Spleen (tissue), 11 donors: ENCODE measurements at regions not wholly inside any gene's neighbourhood (a gene's known extent, or its start where the extent isn't known, plus 50 kb on each side); places are given as distances from the start of the nearest gene placed in this dataset.

Source experiments
- DNase-seq: peaks from one replicate; pipeline ENCODE4 v3.0.0-alpha.2; 2020
- H3K27ac ChIP-seq, 8 donors: fragments of 200-600 bp; sonication (generic) in 7 of 8; 1 replicate in 4 of 8; 2 replicates in 4 of 8; pipeline versions ENCODE4 v1.5.0 to v1.8.0; 2016 to 2021; ENCODE audit warnings: inconsistent platforms in 4 of 8, mild to moderate bottlenecking in 4 of 8, moderate library complexity in 1 of 8
- H3K27me3 ChIP-seq, 7 donors: fragments of 200-600 bp; sonication (generic) in 6 of 7; replicated peaks in 1 of 7; 1 replicate in 4 of 7; 2 replicates in 3 of 7; pipeline versions ENCODE4 v1.5.0 to v1.8.0; 2016 to 2021; ENCODE audit warnings: inconsistent platforms in 3 of 7, mild to moderate bottlenecking in 1 of 7
- H3K36me3 ChIP-seq, 6 donors: fragments of 200-600 bp; sonication (generic) in 5 of 6; 1 replicate in 4 of 6; 2 replicates in 2 of 6; pipeline versions ENCODE4 v1.5.0 to v1.8.0; 2016 to 2021; ENCODE audit warnings: inconsistent platforms in 2 of 6
- H3K4me1 ChIP-seq, 6 donors: fragments of 200-600 bp; sonication (generic) in 5 of 6; 1 replicate in 3 of 6; 2 replicates in 3 of 6; pipeline versions ENCODE4 v1.5.0 to v1.8.0; 2016 to 2021; ENCODE audit warnings: inconsistent platforms in 3 of 6
- H3K4me3 ChIP-seq, 8 donors: fragments of 200-600 bp; sonication (generic) in 7 of 8; 1 replicate in 4 of 8; 2 replicates in 4 of 8; pipeline versions ENCODE4 v1.5.0 to v1.8.0; 2016 to 2021; ENCODE audit warnings: inconsistent platforms in 4 of 8, mild to moderate bottlenecking in 4 of 8, moderate library complexity in 2 of 8
- H3K9me3 ChIP-seq, 8 donors: fragments of 200-600 bp; sonication (generic) in 7 of 8; 1 replicate in 4 of 8; 2 replicates in 4 of 8; pipeline versions ENCODE4 v1.5.0 to v1.8.0; 2016 to 2021; ENCODE audit warnings: inconsistent platforms in 4 of 8
- POLR2A ChIP-seq, 3 donors: fragments of 450-650 bp; IDR thresholded peaks; one replicate each; pipeline ENCODE4 v1.5.1; 2017; ENCODE audit warnings: antibody characterized with exemption in 3 of 3, mild to moderate bottlenecking in 1 of 3
- POLR2AphosphoS5 ChIP-seq, 3 donors: sonication (generic); formaldehyde crosslinking; IDR thresholded peaks; one replicate each; pipeline ENCODE4 v1.5.1; 2017; ENCODE audit warnings: antibody characterized with exemption in 3 of 3
- WGBS, 5 donors: extraction: QIAGEN DNeasy Blood & Tissue Kit in 3 of 5; methylation state at CpG; one replicate each; pipeline versions ENCODE4 v1.1.5 to v1.1.7; 2013 to 2018; 5-methylcytosine and 5-hydroxymethylcytosine counted together
- intact Hi-C: fragments of 100-400 bp; cut with DNase I; formaldehyde crosslinking; loops from one replicate; pipeline ENCODE4 v1.15.0; 2023; ENCODE audit warnings: low total_unique reads
- TF ChIP-seq, protein P1 (sequence below), 11 experiments: fragments of 200-600 bp in 7 of 11; fragments of 450-650 bp in 4 of 11; sonication (generic) in 4 of 11; IDR thresholded peaks in 8 of 11; conservative IDR thresholded peaks in 3 of 11; 1 replicate in 7 of 11; 2 replicates in 4 of 11; pipeline versions ENCODE4 v1.4.0 to v1.8.0; 2016 to 2021; ENCODE audit warnings: antibody characterized with exemption in 11 of 11, inconsistent platforms in 4 of 11, mild to moderate bottlenecking in 1 of 11
- donor health status: healthy with polysubstance abuse.
- donor health status: DM: no; HTN: no; CAD: no; lungs with moderate emphysema.
- donor health status: DM: no; HTN: no; CAD: no.
- donor health status: Bipolar disorder and iron deficiency.
- donor health status: healthy.
- donor health status: DM: no; HTN: no; CAD: no.
- donor health status: DM: yes; HTN: yes; CAD: no.

DNA sequence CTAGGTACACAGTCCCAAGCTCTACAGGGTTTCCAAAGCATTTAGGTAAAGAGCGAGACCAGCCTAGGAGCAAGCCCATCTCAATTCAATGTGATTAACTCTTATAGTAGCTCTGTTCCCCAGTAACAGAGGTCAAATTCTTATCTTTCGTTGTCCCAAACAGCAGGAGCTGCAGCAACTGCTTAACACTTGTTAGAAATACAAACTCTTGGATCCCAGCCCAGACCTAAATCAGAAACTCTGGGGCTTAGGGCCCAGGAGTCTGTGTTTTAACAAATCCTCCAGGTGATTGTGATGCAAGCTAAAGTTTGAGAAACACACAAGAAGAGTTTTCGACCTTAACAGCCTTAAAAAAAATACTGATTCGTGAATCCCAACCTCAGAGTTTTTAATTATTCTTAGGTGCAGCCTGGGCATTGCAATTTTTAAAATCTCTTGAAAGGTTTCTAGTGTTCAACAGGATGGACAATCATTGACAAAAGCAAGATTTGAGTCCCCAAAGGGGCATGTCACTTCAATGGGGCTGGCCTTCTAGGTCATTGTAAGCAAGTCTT is 127.4 kb upstream of the HCRTR2 start:
- Histone ChIP-seq H3K4me1 (peaks cover 0 to 3% (median 0%) of the 10 kb centered on the region in 6 donors), H3K4me3 (no peak overlapping the region), H3K27ac (no peak overlapping the region), H3K36me3 (no peaks in the 10 kb centered on the region), H3K9me3 (no peaks in the 10 kb centered on the region), H3K27me3 (no peaks in the 10 kb centered on the region)
- DNase-seq, result no peak
- WGBS, 5 donors, result 43 to 60% (median 50%) methylated on average over 4 of the region's 4 CpGs
- TF ChIP-seq, protein P1, sequence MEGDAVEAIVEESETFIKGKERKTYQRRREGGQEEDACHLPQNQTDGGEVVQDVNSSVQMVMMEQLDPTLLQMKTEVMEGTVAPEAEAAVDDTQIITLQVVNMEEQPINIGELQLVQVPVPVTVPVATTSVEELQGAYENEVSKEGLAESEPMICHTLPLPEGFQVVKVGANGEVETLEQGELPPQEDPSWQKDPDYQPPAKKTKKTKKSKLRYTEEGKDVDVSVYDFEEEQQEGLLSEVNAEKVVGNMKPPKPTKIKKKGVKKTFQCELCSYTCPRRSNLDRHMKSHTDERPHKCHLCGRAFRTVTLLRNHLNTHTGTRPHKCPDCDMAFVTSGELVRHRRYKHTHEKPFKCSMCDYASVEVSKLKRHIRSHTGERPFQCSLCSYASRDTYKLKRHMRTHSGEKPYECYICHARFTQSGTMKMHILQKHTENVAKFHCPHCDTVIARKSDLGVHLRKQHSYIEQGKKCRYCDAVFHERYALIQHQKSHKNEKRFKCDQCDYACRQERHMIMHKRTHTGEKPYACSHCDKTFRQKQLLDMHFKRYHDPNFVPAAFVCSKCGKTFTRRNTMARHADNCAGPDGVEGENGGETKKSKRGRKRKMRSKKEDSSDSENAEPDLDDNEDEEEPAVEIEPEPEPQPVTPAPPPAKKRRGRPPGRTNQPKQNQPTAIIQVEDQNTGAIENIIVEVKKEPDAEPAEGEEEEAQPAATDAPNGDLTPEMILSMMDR (IDR thresholded peaks at IDR 0.05 in 8 of 11, conservative IDR thresholded peaks at IDR 0.05 in 3 of 11), result no peak
- TF ChIP-seq POLR2A (IDR thresholded peaks at IDR 0.05) (no peak), POLR2AphosphoS5 (IDR thresholded peaks at IDR 0.05) (no peak)
- intact Hi-C loops, result no loop called here

DNA sequence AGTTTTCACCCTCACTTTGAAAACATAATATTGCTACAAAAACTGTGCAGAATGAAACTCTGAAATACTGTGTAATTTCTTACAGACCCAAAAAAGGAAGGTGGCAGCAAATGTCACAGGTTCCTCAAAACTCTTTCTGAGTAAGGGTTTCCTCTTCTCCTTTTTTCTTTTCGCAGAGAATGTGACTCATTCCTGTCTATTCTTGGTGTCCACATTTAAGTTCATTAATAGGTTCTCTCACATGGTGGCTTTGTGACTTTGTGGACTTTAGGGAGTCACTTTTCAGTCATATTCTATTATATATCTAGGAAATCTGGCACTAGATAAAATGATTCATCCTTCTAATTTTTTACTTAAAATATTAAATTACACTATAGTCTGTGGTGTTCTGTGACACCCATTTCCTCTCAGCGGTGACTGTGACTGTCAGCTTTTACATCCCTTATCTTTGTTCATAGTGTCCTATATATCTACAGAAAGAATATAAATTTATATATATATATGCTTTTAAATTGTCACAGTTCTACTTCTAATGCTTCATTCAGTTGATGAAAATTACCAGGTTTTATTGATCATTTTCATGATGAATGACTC is 126.8 kb upstream of the HCRTR2 start:
- peaks cover 0 to 3% (median 0%) of the 10 kb centered on the region in 6 donors for H3K4me1 ChIP-seq
- H3K36me3 ChIP-seq, result no peaks in the 10 kb centered on the region
- WGBS, 5 donors, result 16 to 28% (median 18%) methylated on average over 2 of the region's 2 CpGs
- H3K27ac ChIP-seq, result no peak overlapping the region
- H3K4me3 ChIP-seq, result no peak overlapping the region
- no peaks in the 10 kb centered on the region for H3K27me3 ChIP-seq
- no peak for DNase-seq
- intact Hi-C loops, result no loop called here
- TF ChIP-seq POLR2A (IDR thresholded peaks at IDR 0.05) (no peak), POLR2AphosphoS5 (IDR thresholded peaks at IDR 0.05) (no peak)
- TF ChIP-seq, protein P1 (IDR thresholded peaks at IDR 0.05 in 8 of 11, conservative IDR thresholded peaks at IDR 0.05 in 3 of 11), result no peak
- no peaks in the 10 kb centered on the region for H3K9me3 ChIP-seq

DNA sequence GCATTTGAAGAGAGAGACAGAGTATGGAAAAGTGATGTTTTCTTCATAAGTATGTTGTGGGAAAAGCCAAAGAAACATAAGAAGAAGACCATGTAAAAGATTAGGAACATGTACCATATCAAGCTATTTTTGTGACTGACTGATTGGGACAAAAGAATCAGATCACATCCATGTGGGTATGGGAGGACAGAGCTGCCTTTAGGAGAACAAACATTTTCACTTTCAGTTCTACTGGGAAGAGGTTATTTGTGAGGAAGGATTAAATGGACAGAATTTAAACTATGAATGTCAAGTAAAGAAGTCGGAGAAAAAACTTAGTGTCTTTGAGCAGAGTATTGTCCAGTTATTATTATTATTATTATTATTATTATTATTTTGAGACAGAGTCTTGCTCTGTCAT is 124.4 kb upstream of the HCRTR2 start:
- 79 to 85% (median 80%) methylated on average over 1 of the region's 1 CpG for WGBS, 5 donors
- Histone ChIP-seq H3K9me3 (no peaks in the 10 kb centered on the region), H3K27me3 (no peaks in the 10 kb centered on the region), H3K4me1 (peaks cover 0 to 3% (median 0%) of the 10 kb centered on the region in 6 donors), H3K27ac (no peak overlapping the region), H3K4me3 (no peak overlapping the region), H3K36me3 (no peaks in the 10 kb centered on the region)
- no peak for DNase-seq
- TF ChIP-seq, protein P1 (IDR thresholded peaks at IDR 0.05 in 8 of 11, conservative IDR thresholded peaks at IDR 0.05 in 3 of 11), result no peak
- TF ChIP-seq POLR2AphosphoS5 (IDR thresholded peaks at IDR 0.05) (no peak), POLR2A (IDR thresholded peaks at IDR 0.05) (no peak)
- intact Hi-C loops, result no loop called here

DNA sequence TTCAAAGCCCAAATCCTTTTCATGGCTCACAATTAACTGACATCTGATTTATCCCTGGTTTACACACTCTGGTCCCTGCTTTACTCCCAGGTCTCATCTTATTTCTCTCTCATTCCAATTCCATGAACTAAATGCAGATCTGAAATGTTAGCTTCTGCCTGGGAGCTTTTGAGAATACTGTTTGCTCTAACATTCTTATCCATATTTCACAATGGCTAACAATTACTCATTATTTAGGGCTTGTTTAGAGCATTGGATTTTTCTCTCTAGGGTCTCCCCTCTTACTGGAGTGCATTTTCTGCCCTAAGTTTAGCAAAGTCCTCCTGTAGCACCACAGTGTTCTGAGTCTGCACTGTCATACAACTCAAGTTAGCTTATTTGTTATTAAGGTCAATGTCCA is 121.5 kb upstream of the HCRTR2 start:
- Histone ChIP-seq H3K4me3 (no peak overlapping the region), H3K27ac (no peak overlapping the region), H3K36me3 (no peaks in the 10 kb centered on the region), H3K4me1 (no peaks in the 10 kb centered on the region), H3K9me3 (peaks cover 0 to under 1% (median 0%) of the 10 kb centered on the region in 8 donors), H3K27me3 (no peaks in the 10 kb centered on the region)
- intact Hi-C loops, result no loop called here
- TF ChIP-seq, protein P1 (IDR thresholded peaks at IDR 0.05 in 8 of 11, conservative IDR thresholded peaks at IDR 0.05 in 3 of 11), result no peak
- TF ChIP-seq POLR2AphosphoS5 (IDR thresholded peaks at IDR 0.05), result no peak
- TF ChIP-seq POLR2A (IDR thresholded peaks at IDR 0.05), result no peak
- no peak for DNase-seq
